AG20443 (cell line): ENCODE measurements at regions not wholly inside any gene's neighbourhood (a gene's known extent, or its start where the extent isn't known, plus 50 kb on each side); places are given as distances from the start of the nearest gene placed in this dataset.
"Not testable (repeated sequence)": the region's sequence is repeated elsewhere in the genome, so short reads cannot be mapped to it uniquely, and the experiment has no call there.

ENCODE experiments used
- DNase-seq: peaks from one replicate; pipeline ENCODE4 v3.0.0; 2012; ENCODE audit warnings: low spot score, mixed read lengths

DNA sequence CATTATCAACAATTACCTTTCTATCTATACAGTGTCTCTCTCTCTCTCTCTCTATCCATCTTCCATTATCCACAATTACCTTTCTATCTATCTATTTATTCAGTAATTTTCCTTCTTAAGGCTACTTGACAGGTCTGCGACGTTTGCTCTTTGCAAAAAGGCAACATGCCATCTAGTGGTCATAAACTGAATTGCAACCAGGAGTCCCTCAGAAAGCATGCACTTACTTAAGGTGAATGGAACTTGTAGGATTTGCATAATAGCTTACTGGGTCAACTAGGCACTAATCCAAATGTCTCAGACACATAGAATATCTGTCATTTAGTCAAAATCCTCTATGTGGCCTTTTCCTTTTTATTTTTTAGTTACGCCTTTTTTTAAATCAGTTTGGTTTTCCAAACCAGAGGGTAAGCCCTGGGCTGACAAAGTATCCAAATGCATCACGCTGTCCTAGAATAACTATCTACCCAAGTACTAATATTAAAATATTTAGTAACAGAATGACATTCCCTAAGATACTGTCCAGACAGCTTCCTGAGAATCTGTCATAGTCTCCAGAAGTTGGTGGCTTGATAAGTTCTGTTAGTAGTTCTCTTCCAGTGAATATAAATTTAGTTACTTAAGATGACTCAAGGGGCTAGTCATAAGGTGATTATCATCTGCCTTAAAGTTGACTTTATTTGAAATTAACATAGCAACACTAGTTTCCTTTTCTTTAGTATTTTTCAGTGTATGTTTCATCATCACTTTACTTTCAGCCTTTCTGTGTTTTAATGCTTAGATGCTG lies 208.3 kb downstream of the PPP1R3A start:
- DNase-seq: peak; percentile 69

DNA sequence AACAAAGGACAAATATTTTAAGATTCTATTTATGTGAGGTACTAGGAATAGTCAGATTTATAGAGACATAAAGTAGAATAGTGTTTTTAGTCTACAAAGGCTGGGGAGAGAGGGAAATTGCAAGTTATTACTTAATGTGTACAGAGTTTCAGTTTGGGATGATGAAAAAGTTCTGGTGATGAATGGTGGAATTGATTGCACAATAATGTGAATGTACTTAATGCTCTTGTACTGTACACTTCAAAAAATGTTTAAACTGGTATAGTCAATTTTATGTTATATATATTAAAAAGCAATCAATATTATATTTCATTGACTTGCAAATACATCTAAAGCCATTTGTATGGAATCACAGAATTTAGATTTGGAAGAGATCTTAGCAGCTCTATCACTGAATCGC lies 213.4 kb downstream of the PPP1R3A start:
- no peak for DNase-seq

DNA sequence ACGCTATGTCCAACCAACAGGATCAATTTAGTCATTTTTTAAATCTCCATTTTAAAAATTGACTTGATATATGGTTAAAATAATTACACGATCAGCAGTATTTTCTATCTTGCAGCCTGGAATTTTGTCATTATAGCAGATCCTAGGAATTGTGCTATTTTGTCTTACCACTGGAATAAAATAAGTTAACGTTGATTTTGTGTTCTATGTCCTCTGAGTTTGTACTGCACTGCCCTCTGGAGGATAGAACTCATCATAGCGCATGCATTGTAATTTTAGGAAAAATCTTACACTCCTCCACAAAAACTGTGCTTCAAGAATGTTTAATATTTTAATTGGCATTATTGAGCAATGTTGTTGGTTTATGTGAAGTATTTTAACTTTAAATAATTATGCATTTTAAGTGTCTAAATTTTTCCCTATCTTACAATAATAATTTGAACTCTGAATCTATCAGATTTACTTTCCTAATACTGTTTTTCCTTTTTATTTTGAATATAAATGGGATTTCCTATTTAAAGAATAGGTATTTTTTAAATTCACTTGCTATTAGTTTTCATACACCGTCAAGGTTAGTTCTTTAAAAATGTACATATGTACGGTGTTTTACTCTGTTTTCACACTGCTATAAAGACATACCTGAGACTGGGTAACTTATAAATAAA lies 220.1 kb downstream of the PPP1R3A start:
- peak; percentile 40 for DNase-seq

DNA sequence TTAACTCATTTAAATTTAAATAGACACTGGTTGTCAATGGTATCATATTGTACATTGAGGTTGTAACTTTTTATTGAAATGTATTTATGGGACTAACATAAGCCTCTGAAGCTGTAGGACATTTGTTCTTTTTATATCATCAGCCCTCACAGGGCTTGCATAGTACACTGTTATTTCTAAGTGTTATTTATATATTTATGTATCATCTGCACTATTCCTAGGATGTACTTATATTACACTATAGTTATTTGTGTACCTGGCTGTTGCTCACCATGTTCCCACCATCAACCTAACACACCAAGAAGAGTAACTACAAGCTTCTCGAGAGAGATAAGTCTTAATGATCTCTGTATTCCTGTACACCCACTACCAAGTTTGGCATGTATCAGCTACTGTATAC lies 224.7 kb downstream of the PPP1R3A start:
- no peak for DNase-seq

DNA sequence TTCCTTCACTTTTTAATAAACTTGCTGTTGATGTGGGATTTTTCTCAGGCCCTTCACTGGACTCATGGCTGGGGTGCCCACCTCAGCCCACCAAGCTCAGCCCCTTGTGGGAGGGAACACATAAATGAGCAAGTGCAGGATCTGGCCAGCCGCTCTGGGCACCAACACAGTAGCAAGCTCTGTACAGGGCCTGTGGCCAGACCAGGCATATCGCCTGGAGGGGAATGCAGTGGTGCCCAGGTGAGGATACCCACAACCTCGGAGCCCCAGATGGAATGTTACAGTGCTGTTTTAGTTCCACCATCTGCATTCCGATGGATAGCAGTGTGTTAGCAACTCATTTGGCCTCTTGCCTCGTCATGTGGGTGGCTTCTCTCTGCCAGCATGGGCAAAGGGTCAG lies 234.6 kb downstream of the PPP1R3A start:
- no peak for DNase-seq

DNA sequence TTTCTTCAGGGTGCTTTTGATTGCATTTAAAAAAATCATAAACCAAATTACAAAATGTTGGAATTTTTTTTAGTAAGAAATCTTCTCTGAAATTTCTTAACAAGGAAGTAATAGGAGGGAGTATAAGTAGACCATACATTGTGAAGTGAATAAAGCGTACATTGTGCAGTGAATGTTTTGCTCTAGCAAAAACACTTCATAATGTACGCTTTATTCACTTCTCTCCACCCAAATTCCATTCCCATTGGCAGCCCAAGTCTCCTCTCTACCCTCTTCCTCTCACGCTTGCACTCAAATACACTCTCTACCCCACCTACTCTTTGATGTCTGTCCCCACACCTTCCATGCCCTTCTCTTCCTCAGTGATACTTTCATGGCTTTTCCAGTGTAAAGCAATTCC lies 241.0 kb downstream of the PPP1R3A start:
- no peak for DNase-seq

DNA sequence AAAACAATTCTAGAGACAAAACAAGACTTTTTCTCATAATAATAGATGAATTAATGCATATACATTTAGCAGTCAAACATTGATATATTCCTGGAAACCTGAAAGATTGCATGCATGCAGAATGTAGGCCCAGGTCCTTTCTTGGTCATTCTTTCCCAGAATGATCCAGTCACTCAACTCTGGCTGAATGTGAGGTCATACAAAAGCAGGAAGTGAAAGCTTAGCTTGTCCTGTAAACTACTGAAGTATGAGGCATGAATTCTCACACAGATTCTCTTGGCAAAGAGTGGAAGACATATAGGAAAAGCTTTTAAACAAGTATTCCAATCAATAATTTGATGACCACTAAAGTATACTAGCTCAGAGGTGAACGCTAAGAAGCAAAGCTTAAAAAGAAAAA lies 253.9 kb downstream of the PPP1R3A start:
- DNase-seq: no peak

DNA sequence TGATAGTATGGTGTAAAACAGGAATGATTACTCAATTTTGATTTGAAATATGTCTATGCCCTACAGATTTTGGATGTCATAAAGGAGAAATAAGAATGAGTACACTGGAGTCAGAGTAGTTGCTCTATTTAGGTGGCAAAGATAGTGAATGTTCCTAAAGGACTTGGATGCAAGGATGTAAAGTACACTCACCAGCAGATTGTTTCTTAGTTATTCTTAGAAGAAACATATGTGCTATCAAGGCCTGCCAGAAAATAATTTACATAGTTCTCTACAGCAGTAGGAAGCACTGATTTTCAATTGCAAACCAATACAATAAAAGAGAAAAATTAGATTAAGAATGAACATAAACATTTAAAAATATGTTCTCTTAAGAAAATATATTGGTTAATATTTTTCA lies 259.4 kb downstream of the PPP1R3A start:
- DNase-seq: no peak

DNA sequence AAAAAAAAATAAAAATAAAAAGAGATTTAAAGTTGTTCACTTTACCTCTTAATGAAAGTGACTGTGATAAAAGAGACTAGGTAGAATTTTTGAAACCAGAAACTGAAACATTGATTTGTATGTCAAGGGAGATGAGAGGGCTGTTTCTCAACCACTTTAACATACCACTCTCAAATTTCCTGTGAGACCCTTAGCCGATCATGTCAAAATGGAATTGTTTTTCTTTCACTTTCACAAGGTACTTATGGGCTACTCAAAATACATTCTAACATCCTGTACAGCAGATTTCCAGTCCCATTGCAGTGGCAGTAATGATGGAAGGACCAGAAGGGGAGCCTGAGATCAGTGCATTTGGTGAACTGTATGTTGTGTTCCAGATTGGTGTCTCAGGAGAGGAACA lies 261.2 kb downstream of the PPP1R3A start:
- no peak for DNase-seq

DNA sequence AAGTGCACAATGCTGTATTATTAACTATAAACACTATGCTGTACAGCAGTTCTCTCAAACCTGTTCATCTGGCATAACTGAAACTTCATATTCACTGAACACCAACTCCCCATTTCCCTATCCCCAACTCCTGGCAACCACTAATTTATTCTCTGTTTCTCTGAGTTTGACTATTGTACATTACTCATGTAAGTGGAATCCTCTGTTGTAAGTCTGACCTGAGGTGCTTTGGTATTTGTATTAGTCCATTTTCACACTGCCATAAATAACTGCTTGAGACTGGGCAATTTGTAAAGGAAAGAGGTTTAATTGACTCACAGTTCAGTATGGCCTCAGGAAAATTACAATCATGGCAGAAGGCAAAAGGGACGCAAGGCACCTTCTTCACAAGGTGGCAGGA lies 266.3 kb downstream of the PPP1R3A start:
- no peak for DNase-seq

DNA sequence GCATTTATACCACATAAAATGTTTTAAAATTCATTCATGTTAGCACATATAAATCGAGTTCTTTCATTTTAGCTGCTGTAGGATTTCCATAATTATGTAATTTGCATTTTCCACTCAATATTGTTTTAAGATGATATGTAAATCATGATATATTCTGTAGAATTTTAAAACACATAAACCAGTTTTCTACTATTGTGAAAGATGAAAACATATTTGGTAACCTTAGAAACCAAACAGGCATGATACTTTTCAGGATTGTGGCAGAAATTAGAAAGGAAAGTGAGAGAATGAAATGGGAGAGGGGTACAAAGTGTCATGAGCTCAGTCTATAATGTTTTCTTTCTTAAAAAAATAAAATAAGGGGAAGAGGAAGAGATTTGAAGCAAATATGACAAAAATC lies 269.3 kb downstream of the PPP1R3A start:
- DNase-seq: no peak

DNA sequence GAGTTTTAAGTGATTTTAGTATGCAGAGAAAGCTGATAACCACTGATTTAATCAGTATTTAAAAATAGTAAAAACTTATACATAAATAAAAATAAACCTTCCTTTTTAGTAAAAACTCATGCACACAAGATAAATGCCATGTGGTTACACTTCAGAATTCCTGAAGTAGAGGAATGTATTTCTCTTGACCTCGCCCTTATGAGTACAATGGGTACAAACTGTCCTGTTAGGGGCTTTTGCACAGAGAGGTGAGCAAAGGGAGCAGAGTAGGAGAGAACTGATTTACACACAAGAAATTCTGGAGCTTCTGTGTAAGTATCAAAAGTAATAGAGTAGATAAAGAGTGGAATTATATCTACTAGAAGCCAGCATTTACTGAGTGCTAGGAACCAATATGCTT lies 279.6 kb downstream of the PPP1R3A start:
- DNase-seq: no peak

DNA sequence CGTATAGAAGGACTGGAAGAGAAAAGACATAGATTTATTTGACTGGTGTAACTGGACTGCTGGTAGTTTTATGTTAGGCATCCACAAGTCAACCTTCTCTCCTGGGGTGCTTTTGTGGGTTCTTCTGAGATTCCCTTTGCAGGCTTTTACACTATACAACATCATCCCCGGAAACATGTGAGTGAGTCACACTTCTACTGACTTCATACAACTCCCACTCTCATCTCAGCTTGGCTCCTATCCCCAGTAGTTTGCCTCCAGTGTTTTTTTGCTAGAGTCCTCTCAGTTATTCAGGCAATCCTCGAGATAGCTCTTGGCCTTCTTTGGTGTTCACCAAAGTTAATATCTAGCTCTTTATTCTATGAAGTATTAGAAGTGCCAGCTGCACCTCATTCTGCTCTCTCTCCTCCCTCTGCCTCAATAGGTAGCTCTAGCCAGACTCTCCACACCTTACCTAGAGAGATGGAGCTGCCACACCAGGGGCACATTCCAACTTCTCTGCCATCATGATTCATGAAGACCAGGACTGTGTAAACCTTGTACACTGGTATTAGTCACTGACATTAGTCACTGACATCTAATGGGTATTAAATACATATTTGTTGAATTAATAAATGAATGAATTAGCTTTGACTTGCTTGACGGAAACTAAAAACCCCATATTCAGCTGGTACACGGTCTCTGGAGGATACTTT lies 281.9 kb downstream of the PPP1R3A start:
- DNase-seq: no peak

DNA sequence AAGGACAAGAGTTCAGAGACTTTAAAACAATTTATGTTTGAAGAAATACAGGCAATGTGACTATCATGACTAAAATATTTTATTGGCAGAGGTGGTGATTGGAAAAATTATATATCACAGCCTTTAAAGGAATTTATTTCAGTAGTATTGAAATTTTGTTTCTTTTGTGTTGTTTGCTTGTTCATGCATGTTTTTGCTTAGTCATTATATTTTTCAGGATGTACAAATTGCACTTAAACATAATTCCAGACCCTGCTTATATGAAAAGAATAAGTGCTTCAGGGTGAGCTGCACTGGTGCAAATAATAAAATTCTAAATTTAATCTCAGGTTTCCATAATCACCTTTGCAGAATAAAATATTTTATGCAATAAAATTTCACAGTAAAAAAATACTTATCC lies 283.3 kb downstream of the PPP1R3A start:
- no peak for DNase-seq

DNA sequence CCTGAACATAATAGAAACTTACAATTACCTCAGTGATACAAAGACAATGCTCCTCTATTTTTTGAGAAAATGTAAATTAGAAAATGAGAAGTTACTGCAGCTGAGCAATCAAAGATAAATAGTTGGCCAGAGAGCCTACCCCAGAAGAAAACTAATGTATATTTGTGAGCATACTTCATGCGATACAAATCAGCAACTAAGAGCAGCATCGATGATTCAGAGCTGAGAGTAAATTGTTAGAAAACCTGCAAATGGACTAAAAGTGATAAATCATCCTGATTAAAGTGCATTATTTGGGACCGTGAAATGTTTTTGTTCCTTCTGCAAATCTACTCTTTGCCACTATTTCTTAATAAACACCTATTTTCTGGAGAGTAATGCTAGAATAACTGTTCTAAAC lies 285.7 kb downstream of the PPP1R3A start:
- no peak for DNase-seq

DNA sequence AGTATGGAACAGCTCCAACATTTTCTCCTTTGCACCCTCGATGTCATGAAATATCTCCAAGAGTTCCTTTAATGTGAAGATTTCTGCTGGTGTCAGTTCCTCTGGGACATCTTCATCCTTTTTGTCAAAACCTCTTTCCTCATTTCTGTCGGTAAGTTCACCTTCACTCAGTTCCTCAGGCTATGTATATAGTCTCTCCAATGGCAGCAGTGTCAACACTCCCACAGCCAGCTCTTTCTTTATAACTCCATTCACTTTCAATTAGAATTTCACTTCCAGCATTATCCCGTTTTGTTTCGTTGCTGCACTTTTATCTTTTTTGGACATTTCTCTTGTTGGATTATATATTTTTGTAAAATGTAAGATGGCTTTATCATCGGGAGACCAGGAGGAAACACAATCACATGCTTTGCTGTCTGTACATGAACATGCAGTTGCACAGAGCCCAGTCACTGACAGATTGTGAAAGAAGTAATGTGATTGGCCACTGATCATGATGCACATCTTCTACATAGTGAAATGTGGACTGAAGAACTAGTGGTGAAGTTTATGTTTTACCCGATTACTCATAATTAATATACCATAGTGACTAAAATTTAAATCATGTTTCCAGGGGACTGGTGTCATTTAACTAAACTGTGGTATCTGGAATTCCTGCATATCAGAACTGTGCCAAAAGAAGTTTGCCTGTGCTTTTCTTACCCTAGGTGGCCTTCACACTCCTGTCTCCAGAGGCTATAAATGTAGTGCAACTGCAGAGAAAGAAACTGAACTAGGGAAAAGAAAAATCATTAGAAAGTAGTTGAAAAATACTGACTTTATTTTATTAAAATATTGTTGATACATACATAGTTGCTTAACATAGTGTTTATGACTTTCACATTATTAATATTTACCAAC lies 289.6 kb downstream of the PPP1R3A start:
- DNase-seq: no peak

DNA sequence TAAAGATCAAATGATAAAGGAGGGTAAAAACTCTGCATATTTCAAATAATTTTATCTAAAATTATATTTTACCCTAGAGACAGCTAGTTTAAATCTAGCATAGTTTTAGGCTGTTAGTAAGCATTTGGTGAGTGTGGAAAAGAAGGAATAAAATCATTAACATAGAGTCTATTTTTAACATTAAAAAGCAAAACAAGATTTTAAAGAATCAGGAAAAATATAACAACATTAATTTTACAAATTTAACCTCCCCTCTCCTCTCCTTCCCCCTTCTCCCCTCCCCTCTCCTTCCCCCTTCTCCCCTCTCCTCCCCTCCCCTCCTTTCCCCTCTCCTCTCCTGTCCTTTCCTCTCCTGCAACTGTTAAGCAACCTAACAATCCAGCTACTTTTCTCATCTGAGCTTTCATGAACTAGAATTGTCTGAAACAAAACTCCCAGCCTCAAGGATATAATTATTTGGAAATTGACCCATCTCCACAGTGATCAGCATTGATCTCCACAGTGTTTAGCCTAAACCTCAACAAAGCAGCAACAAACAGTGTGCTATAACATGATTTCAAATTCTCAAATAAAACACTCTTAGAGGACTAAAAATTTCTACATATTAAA lies 293.2 kb downstream of the PPP1R3A start:
- DNase-seq: no peak

DNA sequence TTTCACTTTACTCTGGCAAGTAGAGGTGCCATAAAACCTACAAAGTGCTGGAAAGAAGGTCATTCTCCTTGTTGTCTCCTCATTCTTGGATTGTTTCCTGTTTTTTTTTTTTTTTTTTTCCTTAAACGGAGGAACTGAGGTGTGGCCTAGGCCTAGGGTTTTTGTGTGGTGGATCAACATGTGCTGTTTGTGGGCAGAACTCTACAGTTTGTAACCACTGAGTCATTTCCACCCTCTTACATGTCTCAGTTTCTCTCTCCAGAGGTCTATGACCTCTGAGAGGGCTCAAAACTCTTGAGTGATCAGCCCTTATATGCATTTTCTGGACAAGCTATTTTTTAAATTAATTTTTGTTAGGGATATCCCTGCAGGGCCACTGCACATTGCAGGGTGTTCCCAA lies 296.0 kb downstream of the PPP1R3A start:
- no peak for DNase-seq

DNA sequence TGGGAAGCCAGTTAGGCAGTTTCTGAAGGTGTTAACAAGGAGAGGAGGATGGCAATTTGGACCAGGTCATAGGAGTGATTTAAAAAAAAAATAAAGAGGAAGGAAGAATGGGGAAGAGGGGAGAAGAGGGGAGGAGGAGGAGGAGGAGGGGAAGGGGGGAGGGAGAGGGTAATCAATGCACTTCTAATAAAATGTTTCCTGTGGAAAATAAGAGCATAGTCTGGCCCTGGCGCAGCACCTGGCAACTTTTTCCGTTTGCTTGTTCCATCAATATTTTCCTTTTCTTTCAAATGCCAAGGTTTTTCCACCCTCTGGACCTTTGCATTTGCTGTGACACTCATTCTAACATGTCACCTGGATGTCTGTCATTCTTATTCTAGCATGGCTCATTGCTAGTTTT lies 308.2 kb downstream of the PPP1R3A start:
- DNase-seq: no peak

DNA sequence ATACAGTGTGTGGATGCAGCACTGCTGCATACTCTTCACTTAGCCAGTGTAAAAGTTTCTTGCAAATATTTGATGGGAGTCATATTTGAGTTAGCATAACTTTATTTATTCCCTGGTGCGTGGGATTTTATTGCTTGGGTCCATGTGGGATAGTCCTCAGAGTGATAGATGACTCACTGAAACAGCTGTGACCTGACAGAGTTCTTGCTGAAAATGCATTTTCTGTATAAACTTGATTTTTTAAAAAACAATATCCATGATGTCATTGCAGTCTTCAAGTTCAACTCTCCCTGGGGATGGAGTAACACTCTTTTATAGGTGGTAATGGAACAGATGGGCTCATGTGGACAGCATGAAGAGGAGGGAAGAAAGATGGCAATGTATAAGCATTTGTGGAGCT lies 310.0 kb downstream of the PPP1R3A start:
- no peak for DNase-seq

DNA sequence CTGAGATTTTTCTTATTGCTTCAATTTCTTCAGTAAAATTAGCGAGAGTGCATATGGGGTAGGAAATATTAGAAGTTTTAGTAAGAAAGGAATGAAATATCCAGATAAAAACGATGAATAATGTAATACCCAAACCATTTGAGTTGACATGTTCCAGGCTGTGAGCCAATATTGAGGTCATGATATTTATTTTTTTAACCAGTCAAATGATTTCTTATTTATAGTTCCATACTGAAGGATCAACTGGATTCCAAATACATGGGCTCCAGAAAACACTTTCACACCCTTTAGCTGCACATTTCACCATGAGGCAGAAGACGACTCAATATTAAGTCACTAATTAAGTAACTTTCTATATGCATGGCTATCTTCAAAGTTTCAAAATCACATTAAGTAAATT lies 312.5 kb downstream of the PPP1R3A start:
- no peak for DNase-seq

DNA sequence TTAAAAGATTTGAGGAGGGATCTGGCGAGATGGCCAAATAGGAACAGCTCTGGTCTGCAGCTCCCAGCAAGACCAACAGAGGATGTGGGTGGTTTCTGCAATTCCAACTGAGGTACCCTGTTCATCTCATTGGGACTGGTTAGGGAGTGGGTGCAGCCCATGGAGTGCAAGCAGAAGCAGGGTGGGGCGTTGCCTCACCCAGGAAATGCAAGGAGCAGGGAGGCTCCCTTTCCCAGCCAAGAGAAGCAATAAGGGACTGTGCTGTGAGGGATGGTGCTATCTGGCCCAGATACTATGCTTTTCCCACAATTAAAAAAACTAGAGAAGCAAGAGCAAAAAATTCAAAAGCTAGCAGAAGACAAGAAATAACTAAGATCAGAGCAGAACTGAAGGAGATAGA lies 318.4 kb downstream of the PPP1R3A start:
- DNase-seq: not testable (repeated sequence)
